ENCODE measurements at regions not wholly inside any gene's neighbourhood (a gene's known extent, or its start where the extent isn't known, plus 50 kb on each side); places are given as distances from the start of the nearest gene placed in this dataset.
A peak's percentile ranks its signal among the peaks of the same experiment; 100 is the strongest.

GRCh38 chr18:37985126-37985525 lies 419.5 kb upstream of the CELF4 start:
- Mint-ChIP-seq H3K9me3 (no peaks in the 10 kb centered on the region), H3K4me1 (peaks cover 7% of the 10 kb centered on the region; the same call in 2 of the 3 replicates), H3K36me3 (ENCODE audit: low read depth) (no peaks in the 10 kb centered on the region), H3K4me3 (no peak overlapping the region), H3K27me3 (ENCODE audit: insufficient read depth, low read depth, poor library complexity) (peaks cover 1% of the 10 kb centered on the region), H3K27ac (no peak overlapping the region)
- Histone ChIP-seq H3K36me3 (ENCODE audit: insufficient read depth) (no peaks in the 10 kb centered on the region), H3K9me2 (ENCODE audit: insufficient read depth) (no peaks in the 10 kb centered on the region), H3F3A (replicated peaks; ENCODE audit: low read depth) (no peaks in the 10 kb centered on the region), H3K27ac (ENCODE audit: low read depth) (no peak overlapping the region), H3K27me3 (ENCODE audit: insufficient read depth) (no peaks in the 10 kb centered on the region), H4K20me1 (replicated peaks; ENCODE audit: insufficient read depth) (no peaks in the 10 kb centered on the region), H3K4me2 (peak overlapping the region; percentile 57; the same call in 1 of the 2 replicates), H3K4me3 (no peak overlapping the region), H3K79me2 (replicated peaks; ENCODE audit: insufficient read depth) (no peaks in the 10 kb centered on the region), H3K4me1 (ENCODE audit: insufficient read depth) (peaks cover 11% of the 10 kb centered on the region), H2AFZ (no peak overlapping the region)
- ATAC-seq: peak; percentile 99
- DNase-seq (ENCODE audit: low spot score): peak; percentile 70
- TF ChIP-seq CTCF (conservative IDR thresholded peaks at IDR 0.05; ENCODE audit: low read depth in 2 of 2) (no peak), ZNF331 (CRISPR knock-in tag; IDR thresholded peaks at IDR 0.05; ENCODE audit: low read depth) (no peak), EZH2phosphoT487 (IDR thresholded peaks at IDR 0.05; ENCODE audit: unreplicated experiment) (no peak), POLR2AphosphoS5 (IDR thresholded peaks at IDR 0.05; ENCODE audit: low read depth) (no peak), CREB1 (CRISPR knock-in tag; IDR thresholded peaks at IDR 0.05; ENCODE audit: low read depth) (no peak), ETS1 (IDR thresholded peaks at IDR 0.05) (no peak), JUNB (IDR thresholded peaks at IDR 0.05; ENCODE audit: unreplicated experiment) (no peak), ZNF462 (CRISPR knock-in tag; IDR thresholded peaks at IDR 0.05) (no peak), ZNF114 (CRISPR knock-in tag; IDR thresholded peaks at IDR 0.05) (no peak), STAT1 (IDR thresholded peaks at IDR 0.05; ENCODE audit: unreplicated experiment) (no peak), REST (IDR thresholded peaks at IDR 0.05; ENCODE audit: unreplicated experiment) (no peak), EZH2 (IDR thresholded peaks at IDR 0.05; ENCODE audit: low read depth, unreplicated experiment) (no peak), NANOG (IDR thresholded peaks at IDR 0.05; ENCODE audit: borderline replicate concordance) (no peak)

Data from GM23338 (cell line).